SK-N-SH treated with all-trans-retinoic acid at 6 μM for 48 hours (cell line): ENCODE measurements at regions not wholly inside any gene's neighbourhood (a gene's known extent, or its start where the extent isn't known, plus 50 kb on each side); places are given as distances from the start of the nearest gene placed in this dataset.

Experiments
- PATZ1 ChIP-seq: fragments of 250-450 bp; sonication (Bioruptor Pico); IDR thresholded peaks from 2 replicates; pipeline ENCODE4 v1.8.0; 2020; ENCODE audit warnings: mild to moderate bottlenecking, moderate library complexity, borderline replicate concordance
- POU6F1 ChIP-seq: fragments of 250-450 bp; sonication (Bioruptor Pico); IDR thresholded peaks from 2 replicates; pipeline ENCODE4 v1.8.0; 2021; ENCODE audit warnings: low read depth, mild to moderate bottlenecking, moderate library complexity, borderline replicate concordance
- TOX ChIP-seq: fragments of 250-450 bp; sonication (Bioruptor Pico); IDR thresholded peaks from 2 replicates; pipeline ENCODE4 v1.8.0; 2021; ENCODE audit warnings: mild to moderate bottlenecking, moderate library complexity, borderline replicate concordance

GRCh38 chr4:158001756-158002155, 171.1 kb downstream of the GASK1B start:
- TF ChIP-seq PATZ1 (CRISPR knock-in tag) (no peak), POU6F1 (no peak), TOX (no peak)
